HG03196 (cell line): ENCODE measurements at regions not wholly inside any gene's neighbourhood (a gene's known extent, or its start where the extent isn't known, plus 50 kb on each side); places are given as distances from the start of the nearest gene placed in this dataset.
"Not testable (repeated sequence)": the region's sequence is repeated elsewhere in the genome, so short reads cannot be mapped to it uniquely, and the experiment has no call there.

ENCODE experiments used
- ATAC-seq: cut with Tn5 transposase; IDR thresholded peaks from one replicate; pipeline ENCODE4 v1.9.1; 2021; ENCODE audit not compliant: unreplicated experiment

DNA sequence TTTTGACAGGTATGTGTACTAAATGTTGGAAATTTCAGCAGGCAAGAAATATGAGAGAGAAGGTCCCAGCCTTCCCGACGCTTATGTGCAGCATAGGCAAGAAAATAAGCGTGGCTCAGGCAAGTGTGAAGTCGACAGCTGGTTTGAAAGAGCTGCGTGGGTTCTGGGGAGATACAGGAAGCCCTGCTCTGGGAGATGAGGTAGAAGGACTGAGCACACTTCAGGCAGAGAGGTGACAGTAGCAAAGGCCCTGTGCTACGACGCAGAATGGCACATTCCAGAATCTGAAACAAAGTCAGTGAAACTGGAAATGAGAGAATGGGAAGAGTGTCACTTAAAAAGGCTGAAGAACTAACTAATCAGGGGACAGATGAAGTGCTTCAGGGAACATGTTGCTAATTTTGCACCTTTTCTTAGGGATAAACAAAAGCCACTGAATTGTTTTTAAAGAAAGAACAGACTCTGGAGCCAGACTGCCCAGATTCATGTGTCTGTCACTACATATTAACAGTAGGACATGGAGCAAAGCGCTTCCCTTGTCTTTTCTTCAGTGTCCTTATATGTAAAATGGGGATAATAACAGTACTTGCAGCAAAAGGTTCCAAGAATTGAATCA, 160.1 kb downstream of the SPRY2 start:
- ATAC-seq: no peak

DNA sequence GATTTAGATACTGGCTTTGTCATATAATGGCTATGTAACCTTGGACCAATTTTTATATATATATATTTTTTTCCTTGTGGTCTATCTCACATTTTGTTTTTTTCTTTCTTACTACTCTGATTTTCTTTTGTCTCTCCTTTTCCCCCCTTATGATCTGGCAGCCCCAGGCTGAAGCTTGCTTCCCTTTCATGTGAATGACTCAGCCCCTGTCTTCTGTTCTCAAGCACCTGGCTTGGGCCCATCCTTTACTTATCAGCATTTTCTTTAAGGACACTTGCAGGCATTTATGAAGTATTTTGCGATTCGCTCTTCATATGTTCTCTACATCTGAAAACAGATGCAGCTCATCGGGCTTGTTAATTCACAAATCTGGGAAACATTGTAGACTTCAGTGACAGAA, 163.6 kb downstream of the SPRY2 start:
- ATAC-seq: no peak

DNA sequence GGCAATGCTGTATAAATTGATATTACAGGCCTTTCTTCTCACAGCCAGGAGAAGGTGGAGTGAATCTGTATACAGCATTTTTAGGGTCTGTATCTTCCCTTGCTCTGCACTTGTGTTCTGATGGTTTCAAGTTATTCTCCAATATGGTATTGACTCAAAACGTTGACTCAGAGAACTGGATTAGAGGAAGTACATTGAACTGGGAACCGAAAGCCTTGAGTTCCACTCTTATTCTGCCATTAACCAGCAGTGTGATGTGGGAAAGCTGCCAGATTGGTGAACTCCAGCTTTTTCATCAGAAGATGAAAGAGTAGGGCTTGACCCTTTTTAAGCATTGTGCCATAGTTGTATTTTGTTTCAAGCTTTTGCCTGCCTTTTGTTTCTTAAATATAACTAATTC, 167.7 kb downstream of the SPRY2 start:
- no peak for ATAC-seq

DNA sequence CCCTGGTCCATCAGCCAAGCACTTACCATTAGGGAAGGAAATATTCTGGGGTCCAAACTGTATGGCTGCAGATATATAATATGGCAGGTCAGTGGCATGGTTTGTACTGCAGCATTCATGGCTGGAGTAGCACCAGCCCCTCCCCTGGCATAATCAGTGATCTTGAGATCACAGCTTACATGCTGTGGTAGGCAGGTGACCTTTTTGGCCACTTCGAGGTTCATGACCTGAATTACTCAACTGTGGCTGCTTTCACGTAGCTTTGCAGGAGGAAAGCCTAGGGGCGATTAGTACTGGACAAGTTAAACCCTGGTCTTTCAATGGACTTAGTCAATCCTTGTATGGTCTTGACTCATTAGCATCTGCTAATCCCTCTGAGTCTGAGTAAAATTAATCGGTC, 169.8 kb downstream of the SPRY2 start:
- ATAC-seq: no peak

DNA sequence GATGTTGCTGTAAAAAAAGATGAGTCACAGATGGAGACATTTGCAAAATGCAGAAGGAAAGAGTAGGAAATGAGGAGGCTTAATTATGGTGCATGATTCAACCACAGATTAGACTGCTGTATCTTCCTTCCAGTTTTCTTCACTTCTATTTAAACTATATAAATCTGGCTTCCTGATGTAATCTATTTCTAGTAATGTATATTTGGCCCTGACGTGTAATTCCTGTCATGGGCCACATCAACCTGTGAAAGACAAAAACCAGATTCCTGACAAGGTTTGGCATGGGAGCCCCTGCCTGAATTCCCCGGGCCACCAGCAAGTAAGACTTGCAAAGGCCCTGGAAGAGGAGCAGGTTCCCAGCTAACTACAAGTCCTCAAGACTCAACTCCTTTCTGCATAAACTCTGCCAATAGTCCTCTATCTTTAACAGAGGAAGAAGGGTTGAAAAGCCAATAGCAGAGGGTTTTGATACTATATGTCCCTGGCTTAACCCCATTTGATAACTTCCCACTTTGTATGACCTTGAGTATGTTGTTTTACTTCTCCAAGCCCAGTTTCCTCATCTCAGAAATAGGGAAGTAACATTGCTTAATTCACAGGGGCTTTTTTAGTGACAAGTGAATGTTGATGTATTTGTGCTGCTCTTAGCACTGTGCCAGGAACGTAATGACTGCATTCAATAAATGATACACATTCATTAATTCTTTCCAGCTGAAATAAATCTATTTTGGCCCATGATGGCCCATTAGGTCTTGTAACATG, 172.7 kb downstream of the SPRY2 start:
- no peak for ATAC-seq

DNA sequence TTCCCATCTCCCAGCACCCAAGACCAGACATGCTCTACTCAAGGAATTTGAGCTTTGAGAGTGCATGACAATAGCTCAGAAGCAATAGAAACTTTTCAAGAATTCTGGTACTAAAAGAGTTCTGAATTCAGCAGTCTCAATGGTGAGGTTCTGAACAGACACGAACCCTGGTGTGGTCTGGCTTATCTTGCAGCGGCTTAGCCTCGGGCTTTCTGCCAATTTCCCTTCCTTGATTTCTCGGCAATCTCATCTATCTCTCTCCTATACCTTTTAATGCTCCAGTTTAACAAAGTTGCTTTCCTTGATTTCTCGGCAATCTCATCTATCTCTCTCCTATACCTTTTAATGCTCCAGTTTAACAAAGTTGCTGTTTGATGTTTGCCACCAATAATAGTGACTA, 174.6 kb downstream of the SPRY2 start:
- no peak for ATAC-seq

DNA sequence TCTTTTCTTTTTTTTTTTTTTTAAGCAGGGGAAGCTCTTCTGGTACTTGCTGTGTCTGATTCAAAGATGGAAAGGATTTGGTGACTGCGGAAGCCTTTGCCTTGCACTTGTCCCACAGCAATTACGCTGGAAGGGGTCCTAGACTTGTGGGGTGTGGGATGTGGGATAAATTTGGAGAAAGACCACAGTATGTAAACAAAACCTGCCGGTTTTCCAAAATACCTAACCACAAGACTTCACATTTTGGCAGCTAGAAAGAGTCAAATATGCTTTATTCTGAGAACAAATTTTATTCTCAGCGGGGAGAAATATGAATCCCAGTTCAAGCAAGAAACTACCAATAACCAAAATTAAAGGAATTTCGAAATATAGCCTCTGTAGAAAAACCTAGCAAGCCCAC, 176.5 kb downstream of the SPRY2 start:
- no peak for ATAC-seq

DNA sequence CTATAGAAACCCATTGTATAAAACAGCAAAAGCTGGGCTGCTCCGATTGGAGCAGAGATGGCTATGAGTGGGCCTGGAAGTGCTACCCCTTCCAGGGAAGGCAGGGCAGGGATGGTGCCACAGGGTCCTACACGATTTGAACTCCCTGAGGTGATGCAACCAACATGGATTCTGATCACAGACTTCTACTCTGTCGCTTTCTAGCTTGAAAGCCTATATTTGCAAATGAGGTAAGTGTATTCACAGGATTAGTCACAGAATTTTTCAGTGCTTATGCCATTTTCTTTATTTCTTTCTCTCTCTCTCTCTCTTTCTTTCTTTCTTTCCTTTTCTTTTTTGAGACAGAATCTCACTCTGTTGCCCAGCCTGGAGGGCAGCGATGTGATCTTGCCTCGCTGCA, 179.0 kb downstream of the SPRY2 start:
- no peak for ATAC-seq

DNA sequence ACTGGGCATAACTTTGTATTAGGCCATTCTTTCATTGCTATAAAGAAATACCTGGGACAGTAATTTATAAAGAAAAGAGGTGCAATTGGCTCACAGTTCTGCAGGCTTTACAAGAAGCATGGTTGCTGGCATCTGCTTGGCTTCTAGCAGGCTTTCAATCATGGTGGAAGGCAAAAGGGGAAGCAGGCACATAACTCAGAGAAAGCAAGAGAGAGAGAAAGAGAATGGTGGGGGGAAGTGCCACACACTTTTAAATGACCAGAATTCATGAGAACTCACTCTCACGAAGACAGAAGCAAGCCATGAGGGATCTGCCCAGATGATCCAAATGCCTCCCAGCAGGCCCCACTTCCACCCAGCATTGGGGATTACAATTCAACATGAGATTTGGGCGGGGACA, 179.7 kb downstream of the SPRY2 start:
- ATAC-seq: no peak

DNA sequence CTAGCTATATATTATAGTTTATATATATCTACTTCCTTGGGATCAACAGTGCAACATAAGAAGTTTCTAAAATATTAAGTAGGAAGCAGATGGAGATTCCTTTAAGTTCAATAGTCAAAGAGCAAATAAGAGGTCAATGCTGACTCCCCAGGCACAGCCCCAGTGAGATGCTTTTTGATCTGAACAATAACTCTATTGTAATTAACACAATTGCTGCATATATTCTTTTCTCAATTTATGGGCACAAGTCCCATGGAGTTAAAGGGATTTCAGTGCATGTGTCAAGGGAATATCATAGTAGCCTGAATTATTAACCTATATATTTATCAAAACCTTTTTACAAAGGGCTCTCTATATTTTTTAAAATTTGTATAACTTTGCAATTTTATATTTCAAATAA, 180.8 kb downstream of the SPRY2 start:
- no peak for ATAC-seq

DNA sequence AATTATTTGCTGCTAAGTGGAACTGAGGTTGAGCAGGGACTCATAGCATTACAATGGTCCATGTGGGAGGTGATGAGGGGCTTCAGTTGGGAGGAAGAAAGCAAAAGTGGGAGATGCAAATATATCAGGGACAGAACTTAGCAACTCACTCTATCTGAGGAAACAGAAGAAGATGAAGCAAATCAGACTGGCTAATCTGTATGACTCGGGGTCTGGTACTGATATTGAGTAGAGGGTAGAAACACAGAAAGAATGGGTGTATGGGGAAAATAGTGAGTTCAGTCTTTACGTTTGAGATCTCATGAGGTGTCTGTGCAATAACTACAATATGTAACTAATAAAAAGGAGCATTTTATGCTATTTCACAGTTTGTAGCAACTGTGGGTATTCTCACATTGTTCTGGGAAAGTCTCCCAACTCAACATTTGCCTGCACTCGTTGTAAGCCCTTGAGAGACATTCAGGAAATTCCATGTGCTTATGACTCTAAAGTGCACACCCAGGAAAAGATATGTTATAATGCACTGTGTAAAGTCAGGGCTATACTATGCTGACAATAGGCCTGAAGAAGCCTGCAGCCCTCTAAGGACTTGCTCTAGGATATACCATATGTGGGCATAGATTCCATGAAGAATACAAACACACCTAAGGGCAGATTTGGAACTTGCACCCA, 183.5 kb downstream of the SPRY2 start:
- ATAC-seq: no peak

DNA sequence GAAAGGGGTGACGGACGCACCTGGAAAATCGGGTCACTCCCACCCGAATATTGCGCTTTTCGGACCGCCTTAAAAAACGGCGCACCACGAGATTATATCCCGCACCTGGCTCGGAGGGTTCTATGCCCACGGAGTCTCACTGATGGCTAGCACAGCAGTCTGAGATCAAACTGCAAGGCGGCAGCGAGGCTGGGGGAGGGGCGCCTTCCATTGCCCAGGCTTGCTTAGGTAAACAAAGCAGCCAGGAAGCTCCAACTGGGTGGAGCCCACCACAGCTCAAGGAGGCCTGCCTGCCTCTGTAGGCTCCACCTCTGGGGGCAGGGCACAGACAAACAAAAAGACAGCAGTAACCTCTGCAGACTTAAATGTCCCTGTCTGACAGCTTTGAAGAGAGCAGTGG, 188.8 kb downstream of the SPRY2 start:
- ATAC-seq: not testable (repeated sequence)

DNA sequence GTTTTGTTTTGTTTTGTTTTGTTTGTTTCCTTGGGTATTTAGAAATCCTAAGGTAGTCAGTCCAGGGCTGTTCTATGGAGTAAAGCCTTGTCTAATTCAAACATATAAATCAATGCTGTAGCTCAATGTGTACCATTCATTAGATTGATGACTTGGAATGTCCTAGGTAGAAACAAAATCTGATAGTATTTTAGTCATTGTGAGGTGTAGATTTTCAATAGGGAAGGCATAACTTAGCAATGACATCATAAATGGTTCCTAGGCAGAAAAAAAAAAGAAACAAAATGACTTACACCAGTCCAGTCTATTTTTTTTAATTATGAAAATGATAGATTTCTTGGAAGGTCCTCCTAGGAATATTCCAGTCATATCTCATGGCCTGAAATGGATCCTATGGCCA, 189.9 kb downstream of the SPRY2 start:
- ATAC-seq: no peak

DNA sequence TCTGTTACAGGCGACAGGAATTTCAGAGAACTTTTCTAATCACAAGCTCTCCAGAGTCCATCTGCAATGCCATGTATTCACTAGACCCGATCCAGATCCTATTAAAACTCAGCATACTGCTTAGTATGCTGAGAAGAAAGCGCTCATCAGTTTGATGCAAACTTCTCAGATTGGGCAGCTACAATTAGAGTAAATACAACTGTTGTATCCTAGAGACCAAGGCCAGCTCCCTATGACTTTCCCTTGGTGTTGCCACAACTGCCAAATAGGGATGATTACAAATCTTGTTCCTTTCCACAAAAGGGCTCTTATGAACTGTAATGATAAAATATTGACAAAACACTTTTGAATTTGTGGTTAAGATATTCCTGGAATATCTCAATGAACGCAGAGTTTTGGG, 191.2 kb downstream of the SPRY2 start:
- no peak for ATAC-seq

DNA sequence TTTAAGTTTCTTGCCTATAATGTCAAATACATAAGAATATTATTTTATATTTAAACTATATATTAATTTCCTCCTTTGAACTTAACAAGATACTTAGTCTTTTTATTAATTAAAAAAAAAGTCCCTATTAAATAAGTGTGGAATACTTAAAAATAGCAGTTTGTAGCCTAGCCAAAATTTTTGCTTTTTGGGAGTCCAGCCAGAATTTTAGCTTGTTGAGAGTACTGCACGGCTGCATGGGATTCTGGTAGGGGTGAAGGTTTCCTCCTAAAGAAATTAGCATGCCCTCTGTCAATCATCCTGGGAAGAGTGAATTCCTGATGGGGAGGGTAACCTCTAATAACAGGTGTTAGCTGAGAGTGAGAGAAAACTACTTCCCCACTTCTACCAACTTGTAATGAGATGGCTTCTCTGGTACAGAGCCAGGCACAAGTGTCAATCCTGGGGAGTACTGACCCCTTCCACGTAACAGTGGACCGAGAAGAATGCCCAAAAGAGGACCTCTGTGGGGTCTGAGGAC, 195.7 kb downstream of the SPRY2 start:
- no peak for ATAC-seq

DNA sequence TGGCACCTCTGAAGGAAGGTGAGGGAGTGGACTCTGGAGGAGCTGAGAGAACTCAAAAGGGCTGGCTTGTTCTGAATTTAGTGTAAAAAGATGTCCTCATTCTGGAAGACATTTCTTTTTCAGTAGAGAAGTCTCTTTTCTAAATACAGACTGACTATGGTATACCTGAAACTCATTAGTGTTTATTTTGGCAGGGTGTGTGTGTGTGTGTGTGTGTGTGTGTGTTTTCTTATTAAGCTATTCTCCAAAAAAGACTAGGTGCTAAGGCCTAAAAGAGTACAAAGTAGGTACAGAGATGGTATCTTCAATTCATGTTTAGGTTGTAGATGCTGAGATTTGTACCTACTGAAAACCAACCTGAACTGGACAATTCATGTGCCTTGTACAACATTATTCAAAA, 196.4 kb downstream of the SPRY2 start:
- ATAC-seq: no peak

DNA sequence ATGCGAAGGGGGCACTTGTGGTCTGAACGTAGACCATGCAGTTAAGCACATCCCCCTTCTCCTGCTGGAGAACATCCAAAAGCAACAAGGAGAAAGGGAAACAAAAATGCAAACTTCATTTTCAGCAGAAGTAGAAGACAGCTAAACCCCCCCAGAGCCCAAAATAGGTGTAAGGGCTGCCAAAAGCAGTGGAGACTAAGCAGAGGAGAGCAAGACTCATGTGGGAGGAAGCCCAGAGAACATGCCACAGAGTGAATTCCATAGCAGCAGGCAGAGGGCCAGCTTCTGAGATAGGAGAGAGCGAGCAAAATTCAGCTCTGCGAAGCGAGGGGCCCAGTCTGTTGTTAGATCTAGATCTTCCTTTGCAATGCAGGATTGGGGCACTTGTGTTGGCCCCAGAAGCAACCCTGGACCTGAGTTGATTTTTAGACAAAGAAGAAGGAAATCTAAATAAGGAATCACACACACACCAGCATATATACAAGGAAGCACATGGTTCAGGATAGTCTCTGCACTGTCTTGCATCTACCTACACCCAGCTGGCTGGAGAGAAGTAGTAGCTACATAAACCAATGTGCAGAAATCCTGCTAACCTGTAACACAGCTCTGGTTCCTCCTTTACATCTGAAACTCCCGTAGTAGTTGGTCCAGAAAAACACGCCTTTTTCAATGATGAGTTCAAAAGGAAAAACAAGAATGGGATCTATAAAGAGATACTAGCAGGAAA, 199.6 kb downstream of the SPRY2 start:
- ATAC-seq: no peak

DNA sequence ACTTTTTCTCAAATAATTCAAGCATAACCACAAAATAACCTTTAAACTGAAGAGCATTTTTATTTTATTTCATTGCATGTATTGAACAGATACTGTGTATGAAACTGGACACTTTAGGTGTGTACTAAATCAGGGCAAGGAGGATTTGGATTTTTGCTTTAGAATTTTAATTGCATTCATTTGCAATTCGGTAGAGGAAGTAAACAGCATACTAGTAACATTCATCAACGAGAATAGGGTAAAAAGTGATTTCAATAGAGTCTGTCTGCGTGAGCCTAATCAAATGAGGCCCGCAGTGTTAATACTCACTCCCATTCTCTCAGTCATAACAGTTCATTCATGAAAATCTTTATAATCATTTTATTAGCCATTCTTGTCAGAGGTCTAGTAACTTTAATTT, 200.2 kb downstream of the SPRY2 start:
- no peak for ATAC-seq

DNA sequence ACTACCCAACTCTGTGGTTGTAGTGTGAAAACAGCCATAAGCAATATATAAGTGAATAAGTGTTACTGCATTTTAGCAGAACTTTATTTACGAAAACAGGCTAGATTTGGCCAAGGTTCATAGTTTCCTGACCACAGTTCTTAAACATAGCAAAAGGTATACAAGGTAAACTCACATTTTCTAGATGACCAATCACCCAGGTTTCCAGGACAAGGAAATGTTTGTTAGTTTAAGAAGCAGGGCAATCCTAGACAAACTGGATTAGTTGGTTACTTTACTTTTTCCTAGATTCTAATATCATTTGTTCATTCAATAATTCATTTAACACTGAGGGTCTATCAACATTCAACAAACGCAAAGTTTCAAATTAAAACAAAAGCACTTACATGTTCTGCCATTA, 201.7 kb downstream of the SPRY2 start:
- no peak for ATAC-seq

DNA sequence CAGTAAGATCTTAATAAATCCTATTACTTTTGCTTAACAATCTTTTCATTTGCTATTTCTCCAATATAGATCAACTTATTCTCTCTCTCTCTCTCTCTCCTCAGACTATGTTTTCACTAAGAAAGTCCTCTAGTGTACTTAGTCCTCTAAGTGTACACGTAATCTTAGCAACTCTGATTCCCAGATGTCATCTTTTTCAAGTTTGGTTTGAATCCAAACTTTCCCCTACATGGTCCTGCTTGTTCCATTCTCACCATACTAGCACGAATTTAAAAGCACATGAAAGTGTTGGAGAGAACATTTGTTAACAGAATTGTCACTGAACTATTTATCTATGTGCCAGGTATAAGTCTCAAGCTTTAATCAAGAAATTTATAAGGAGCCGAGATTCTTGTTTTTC, 202.9 kb downstream of the SPRY2 start:
- ATAC-seq: no peak

DNA sequence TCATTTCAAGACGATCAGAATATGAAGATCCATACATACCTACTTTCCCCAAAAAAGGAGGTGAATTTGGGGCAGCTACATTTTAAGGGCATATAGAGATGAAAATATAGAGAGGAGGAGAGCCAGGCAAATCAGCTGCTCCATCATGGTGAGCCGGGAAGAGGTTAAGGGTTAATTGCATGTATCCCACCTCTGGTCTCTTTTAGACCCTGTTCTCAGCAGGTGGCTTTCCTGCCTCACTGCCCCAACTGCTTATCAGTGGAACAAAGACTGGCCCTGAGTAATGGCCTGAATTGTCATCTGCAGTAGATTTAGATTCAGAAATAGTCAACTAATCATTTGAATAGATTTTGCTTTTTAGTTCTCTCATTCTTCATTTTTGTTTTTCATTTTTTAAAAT, 206.6 kb downstream of the SPRY2 start:
- no peak for ATAC-seq
